ENCODE measurements at regions not wholly inside any gene's neighbourhood (a gene's known extent, or its start where the extent isn't known, plus 50 kb on each side); places are given as distances from the start of the nearest gene placed in this dataset.

- H3K4me1 ChIP-seq (ENCODE audit: insufficient read depth, low read length, severe bottlenecking), result no peaks in the 10 kb centered on the region
- no peaks in the 10 kb centered on the region for H3F3A ChIP-seq (ENCODE audit: insufficient read depth, low read length)
- no peaks in the 10 kb centered on the region for H3K9me2 ChIP-seq (ENCODE audit: low read depth, low read length)
- H3K36me3 ChIP-seq (ENCODE audit: insufficient read depth, low read length), result no peaks in the 10 kb centered on the region
- no peaks in the 10 kb centered on the region for H3K79me2 ChIP-seq (ENCODE audit: insufficient read depth, low read length)
- H3K4me2 ChIP-seq (ENCODE audit: low read length), result no peak overlapping the region
- no peaks in the 10 kb centered on the region for H3K27me3 ChIP-seq (ENCODE audit: insufficient read depth, low read length)
- H3K9ac ChIP-seq (ENCODE audit: low read length), result no peak overlapping the region
- H4K20me1 ChIP-seq (ENCODE audit: insufficient read depth, low read length), result no peaks in the 10 kb centered on the region
- no peaks in the 10 kb centered on the region for H3K9me3 ChIP-seq (ENCODE audit: low read length)
- no peak overlapping the region for H3K4me3 ChIP-seq (ENCODE audit: low read depth, low read length, poor library complexity, severe bottlenecking)
- TF ChIP-seq EZH2 (IDR thresholded peaks at IDR 0.05; ENCODE audit: borderline replicate concordance, low read length) (no peak), CTCF (IDR thresholded peaks at IDR 0.05; ENCODE audit: low read length) (no peak)
- H3K27ac ChIP-seq (ENCODE audit: low read depth, low read length, poor library complexity, severe bottlenecking), result no peak overlapping the region
- no peak overlapping the region for H2AFZ ChIP-seq (ENCODE audit: low read length)
Measured at GRCh38 chr5:68848091-68848490, 245.7 kb upstream of the SLC30A5 start.

- no peak overlapping the region for H3K4me3 ChIP-seq (ENCODE audit: low read depth, low read length, poor library complexity, severe bottlenecking)
- no peak overlapping the region for H3K27ac ChIP-seq (ENCODE audit: low read depth, low read length, poor library complexity, severe bottlenecking)
- no peaks in the 10 kb centered on the region for H4K20me1 ChIP-seq (ENCODE audit: insufficient read depth, low read length)
- H3K79me2 ChIP-seq (ENCODE audit: insufficient read depth, low read length), result no peaks in the 10 kb centered on the region
- H3K4me2 ChIP-seq (ENCODE audit: low read length), result no peak overlapping the region
- H3K9me3 ChIP-seq (ENCODE audit: low read length), result no peaks in the 10 kb centered on the region
- no peaks in the 10 kb centered on the region for H3K27me3 ChIP-seq (ENCODE audit: insufficient read depth, low read length)
- no peaks in the 10 kb centered on the region for H3K4me1 ChIP-seq (ENCODE audit: insufficient read depth, low read length, severe bottlenecking)
- TF ChIP-seq CTCF (IDR thresholded peaks at IDR 0.05; ENCODE audit: low read length), result no peak
- no peak for TF ChIP-seq EZH2 (IDR thresholded peaks at IDR 0.05; ENCODE audit: borderline replicate concordance, low read length)
- no peaks in the 10 kb centered on the region for H3K9me2 ChIP-seq (ENCODE audit: low read depth, low read length)
- no peak overlapping the region for H2AFZ ChIP-seq (ENCODE audit: low read length)
- H3K9ac ChIP-seq (ENCODE audit: low read length), result no peak overlapping the region
- H3K36me3 ChIP-seq (ENCODE audit: insufficient read depth, low read length), result no peaks in the 10 kb centered on the region
- no peaks in the 10 kb centered on the region for H3F3A ChIP-seq (ENCODE audit: insufficient read depth, low read length)
Measured at GRCh38 chr5:68849103-68849502, 244.7 kb upstream of the SLC30A5 start.

GRCh38 chr5:68849906-68850305, 243.9 kb upstream of the SLC30A5 start:
- H2AFZ ChIP-seq (ENCODE audit: low read length), result no peak overlapping the region
- H3K4me2 ChIP-seq (ENCODE audit: low read length), result no peak overlapping the region
- H3K27ac ChIP-seq (ENCODE audit: low read depth, low read length, poor library complexity, severe bottlenecking), result no peak overlapping the region
- H3K36me3 ChIP-seq (ENCODE audit: insufficient read depth, low read length), result no peaks in the 10 kb centered on the region
- no peaks in the 10 kb centered on the region for H3K9me2 ChIP-seq (ENCODE audit: low read depth, low read length)
- no peaks in the 10 kb centered on the region for H3K79me2 ChIP-seq (ENCODE audit: insufficient read depth, low read length)
- H3F3A ChIP-seq (ENCODE audit: insufficient read depth, low read length), result no peaks in the 10 kb centered on the region
- TF ChIP-seq CTCF (IDR thresholded peaks at IDR 0.05; ENCODE audit: low read length) (no peak), EZH2 (IDR thresholded peaks at IDR 0.05; ENCODE audit: borderline replicate concordance, low read length) (no peak)
- H3K4me1 ChIP-seq (ENCODE audit: insufficient read depth, low read length, severe bottlenecking), result no peaks in the 10 kb centered on the region
- H3K9ac ChIP-seq (ENCODE audit: low read length), result no peak overlapping the region
- no peaks in the 10 kb centered on the region for H3K9me3 ChIP-seq (ENCODE audit: low read length)
- no peaks in the 10 kb centered on the region for H4K20me1 ChIP-seq (ENCODE audit: insufficient read depth, low read length)
- no peak overlapping the region for H3K4me3 ChIP-seq (ENCODE audit: low read depth, low read length, poor library complexity, severe bottlenecking)
- no peaks in the 10 kb centered on the region for H3K27me3 ChIP-seq (ENCODE audit: insufficient read depth, low read length)
